Loucy (cell line): ENCODE measurements at regions not wholly inside any gene's neighbourhood (a gene's known extent, or its start where the extent isn't known, plus 50 kb on each side); places are given as distances from the start of the nearest gene placed in this dataset.

Source experiments
- EZH2phosphoT487 ChIP-seq: fragments of 200-600 bp; IDR thresholded peaks from 2 replicates; pipeline ENCODE4 v1.6.1; 2018; ENCODE audit warnings: antibody characterized with exemption, mild to moderate bottlenecking, moderate library complexity, borderline replicate concordance
- TF ChIP-seq, protein P1 (sequence below): fragments of 200-600 bp; sonication (generic); conservative IDR thresholded peaks from 2 replicates; pipeline ENCODE4 v1.5.1; 2014; ENCODE audit warnings: mild to moderate bottlenecking, antibody characterized with exemption, low read length

DNA sequence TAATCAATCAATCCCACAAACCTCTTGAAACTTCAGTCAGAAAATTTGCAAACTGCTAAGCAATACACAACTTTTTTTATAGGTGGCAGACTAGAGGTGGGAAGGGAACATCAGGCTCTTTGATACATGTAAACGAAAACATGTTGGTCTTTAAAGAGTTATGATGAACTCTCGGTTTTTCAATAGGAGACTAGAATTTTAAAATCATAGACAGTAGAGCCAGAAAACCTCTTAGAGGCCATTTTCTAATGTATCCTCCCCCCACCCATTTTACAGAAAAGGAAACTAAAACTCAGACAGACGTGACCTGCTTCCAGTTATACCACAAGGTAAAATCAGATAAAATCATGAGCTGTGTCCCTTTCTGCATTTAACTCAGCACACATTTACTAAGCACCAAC, 179.1 kb upstream of the LPP start:
- TF ChIP-seq, protein P1, sequence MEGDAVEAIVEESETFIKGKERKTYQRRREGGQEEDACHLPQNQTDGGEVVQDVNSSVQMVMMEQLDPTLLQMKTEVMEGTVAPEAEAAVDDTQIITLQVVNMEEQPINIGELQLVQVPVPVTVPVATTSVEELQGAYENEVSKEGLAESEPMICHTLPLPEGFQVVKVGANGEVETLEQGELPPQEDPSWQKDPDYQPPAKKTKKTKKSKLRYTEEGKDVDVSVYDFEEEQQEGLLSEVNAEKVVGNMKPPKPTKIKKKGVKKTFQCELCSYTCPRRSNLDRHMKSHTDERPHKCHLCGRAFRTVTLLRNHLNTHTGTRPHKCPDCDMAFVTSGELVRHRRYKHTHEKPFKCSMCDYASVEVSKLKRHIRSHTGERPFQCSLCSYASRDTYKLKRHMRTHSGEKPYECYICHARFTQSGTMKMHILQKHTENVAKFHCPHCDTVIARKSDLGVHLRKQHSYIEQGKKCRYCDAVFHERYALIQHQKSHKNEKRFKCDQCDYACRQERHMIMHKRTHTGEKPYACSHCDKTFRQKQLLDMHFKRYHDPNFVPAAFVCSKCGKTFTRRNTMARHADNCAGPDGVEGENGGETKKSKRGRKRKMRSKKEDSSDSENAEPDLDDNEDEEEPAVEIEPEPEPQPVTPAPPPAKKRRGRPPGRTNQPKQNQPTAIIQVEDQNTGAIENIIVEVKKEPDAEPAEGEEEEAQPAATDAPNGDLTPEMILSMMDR: peak; percentile 73
- TF ChIP-seq EZH2phosphoT487: no peak
